ENCODE measurements at regions not wholly inside any gene's neighbourhood (a gene's known extent, or its start where the extent isn't known, plus 50 kb on each side); places are given as distances from the start of the nearest gene placed in this dataset.

- no peak for TF ChIP-seq TCF12 (IDR thresholded peaks at IDR 0.05)
- no peak for TF ChIP-seq IRF3 (IDR thresholded peaks at IDR 0.05; ENCODE audit: low read depth, low read length)
- TF ChIP-seq YY1 (IDR thresholded peaks at IDR 0.05; ENCODE audit: low read depth): no peak
- Histone ChIP-seq H2AFZ (ENCODE audit: low read depth) (no peak overlapping the region), H3K36me3 (replicated peaks in 1 of 2; ENCODE audit: control insufficient read depth in 1 of 2, insufficient read depth in 2 of 2, low read length in 1 of 2) (no peaks in the 10 kb centered on the region), H3K9me3 (no peaks in the 10 kb centered on the region), H3K4me1 (ENCODE audit: control insufficient read depth in 1 of 2, insufficient read depth in 2 of 2, low read depth in 1 of 2, low read length in 1 of 2) (peaks cover 2 to 8% of the 10 kb centered on the region in 2 experiments; a peak in 3 of 4 replicates), H3K79me2 (ENCODE audit: insufficient read depth) (no peaks in the 10 kb centered on the region), H3K4me3 (ENCODE audit: low read depth in 2 of 2, low read length in 1 of 2) (no peak overlapping the region), H3K4me2 (no peak overlapping the region), H3K27me3 (ENCODE audit: insufficient read depth) (no peaks in the 10 kb centered on the region), H3F3A (replicated peaks; ENCODE audit: insufficient read depth) (peaks cover 9% of the 10 kb centered on the region), H4K20me1 (ENCODE audit: insufficient read depth) (no peaks in the 10 kb centered on the region), H3K9ac (no peak overlapping the region), H3K9me2 (no peaks in the 10 kb centered on the region), H3K27ac (ENCODE audit: low read depth in 2 of 2, low read length in 1 of 2) (no peak overlapping the region)
- ChIA-PET POLR2A (no interaction called here), CTCF (no interaction called here)
- 71% methylated on average over 2 of the region's 2 CpGs for WGBS (ENCODE audit: low lambda C conversion rate)
- DNase-seq: no peak
These were observed 503.7 kb upstream of the JARID2 start for GRCh38 chr6:14742171-14742570.

GRCh38 chr6:14742680-14743079, 503.2 kb upstream of the JARID2 start:
- Histone ChIP-seq H4K20me1 (ENCODE audit: insufficient read depth) (no peaks in the 10 kb centered on the region), H3K4me2 (no peak overlapping the region), H3K9me2 (no peaks in the 10 kb centered on the region), H3K4me3 (ENCODE audit: low read depth in 2 of 2, low read length in 1 of 2) (no peak overlapping the region), H3K9me3 (no peaks in the 10 kb centered on the region), H3K27me3 (ENCODE audit: insufficient read depth) (no peaks in the 10 kb centered on the region), H2AFZ (ENCODE audit: low read depth) (peak overlapping the region; percentile 40; the same call in 1 of the 2 replicates), H3K79me2 (ENCODE audit: insufficient read depth) (no peaks in the 10 kb centered on the region), H3K27ac (ENCODE audit: low read depth in 2 of 2, low read length in 1 of 2) (peak overlapping the region in 1 of 2 experiments; percentile 97; a peak in 2 of 4 replicates), H3K4me1 (ENCODE audit: control insufficient read depth in 1 of 2, insufficient read depth in 2 of 2, low read depth in 1 of 2, low read length in 1 of 2) (peaks cover 2 to 8% of the 10 kb centered on the region in 2 experiments; a peak in 3 of 4 replicates), H3F3A (replicated peaks; ENCODE audit: insufficient read depth) (peaks cover 9% of the 10 kb centered on the region), H3K36me3 (replicated peaks in 1 of 2; ENCODE audit: control insufficient read depth in 1 of 2, insufficient read depth in 2 of 2, low read length in 1 of 2) (no peaks in the 10 kb centered on the region), H3K9ac (peak overlapping the region; percentile 75; the same call in 1 of the 2 replicates)
- 72% methylated on average over 4 of the region's 5 CpGs for WGBS (ENCODE audit: low lambda C conversion rate)
- TF ChIP-seq PBX3 (IDR thresholded peaks at IDR 0.05) (no peak), YY1 (IDR thresholded peaks at IDR 0.05; ENCODE audit: low read depth) (no peak), RAD21 (IDR thresholded peaks at IDR 0.05; ENCODE audit: low read length) (no peak), CTCF (IDR thresholded peaks at IDR 0.05) (no peak), USF2 (IDR thresholded peaks at IDR 0.05; ENCODE audit: borderline replicate concordance, low read depth, low read length) (no peak), FOSL2 (IDR thresholded peaks at IDR 0.05; ENCODE audit: borderline replicate concordance, low read depth) (no peak), MXI1 (IDR thresholded peaks at IDR 0.05; ENCODE audit: low read depth, low read length) (no peak), SIN3A (IDR thresholded peaks at IDR 0.05; ENCODE audit: borderline replicate concordance, low read depth, low read length) (no peak), NRF1 (IDR thresholded peaks at IDR 0.05; ENCODE audit: low read depth, low read length) (no peak), TEAD4 (IDR thresholded peaks at IDR 0.05; ENCODE audit: borderline replicate concordance, insufficient read depth) (no peak), POLR2AphosphoS5 (IDR thresholded peaks at IDR 0.05; ENCODE audit: low read depth, low read length) (no peak), EZH2phosphoT487 (IDR thresholded peaks at IDR 0.05; ENCODE audit: borderline replicate concordance, low read depth) (no peak), GABPA (IDR thresholded peaks at IDR 0.05; ENCODE audit: low read depth) (no peak), SMC3 (IDR thresholded peaks at IDR 0.05; ENCODE audit: low read depth, low read length) (no peak), REST (IDR thresholded peaks at IDR 0.05; ENCODE audit: low read depth, low read length) (no peak), FOXJ3 (CRISPR knock-in tag; IDR thresholded peaks at IDR 0.05) (no peak)
- ChIA-PET POLR2A (no interaction called here), CTCF (no interaction called here)
- no peak for DNase-seq

All from SK-N-SH (cell line).